ENCODE measurements at regions not wholly inside any gene's neighbourhood (a gene's known extent, or its start where the extent isn't known, plus 50 kb on each side); places are given as distances from the start of the nearest gene placed in this dataset.

GRCh38 chr5:144004751-144005150 is 165.7 kb downstream of the YIPF5 start:
- DNase-seq = no peak
- Histone ChIP-seq H3K4me2 (ENCODE audit: low read length) (no peak overlapping the region), H3K27me3 (ENCODE audit: low read length) (no peaks in the 10 kb centered on the region), H3K9me2 (replicated peaks; ENCODE audit: low read length) (no peaks in the 10 kb centered on the region), H3K4me3 (ENCODE audit: low read length) (no peak overlapping the region), H4K20me1 (ENCODE audit: low read length) (no peaks in the 10 kb centered on the region), H3K4me1 (ENCODE audit: insufficient read depth, low read length) (no peaks in the 10 kb centered on the region), H3K27ac (ENCODE audit: low read length) (no peak overlapping the region), H3K9me3 (ENCODE audit: low read length) (no peaks in the 10 kb centered on the region), H3K9ac (ENCODE audit: low read length) (no peak overlapping the region), H3K36me3 (ENCODE audit: low read depth, low read length) (no peaks in the 10 kb centered on the region), H3F3A (ENCODE audit: low read length, unreplicated experiment) (no peaks in the 10 kb centered on the region), H2AFZ (ENCODE audit: low read length) (no peak overlapping the region), H3K79me2 (ENCODE audit: low read length) (no peaks in the 10 kb centered on the region)
- intact Hi-C loops (cut with micrococcal nuclease) = no loop called here
- CTCF ChIA-PET = no interaction called here
- POLR2A ChIA-PET (ENCODE audit: unreplicated experiment) = no interaction called here
- no TSS peak for BruUV-seq (replicated peaks)
- TF ChIP-seq EZH2 (IDR thresholded peaks at IDR 0.05; ENCODE audit: low read length, unreplicated experiment) (no peak), EZH2phosphoT487 (IDR thresholded peaks at IDR 0.05; ENCODE audit: borderline replicate concordance, low read length) (no peak)
- TF ChIP-seq, protein P1, sequence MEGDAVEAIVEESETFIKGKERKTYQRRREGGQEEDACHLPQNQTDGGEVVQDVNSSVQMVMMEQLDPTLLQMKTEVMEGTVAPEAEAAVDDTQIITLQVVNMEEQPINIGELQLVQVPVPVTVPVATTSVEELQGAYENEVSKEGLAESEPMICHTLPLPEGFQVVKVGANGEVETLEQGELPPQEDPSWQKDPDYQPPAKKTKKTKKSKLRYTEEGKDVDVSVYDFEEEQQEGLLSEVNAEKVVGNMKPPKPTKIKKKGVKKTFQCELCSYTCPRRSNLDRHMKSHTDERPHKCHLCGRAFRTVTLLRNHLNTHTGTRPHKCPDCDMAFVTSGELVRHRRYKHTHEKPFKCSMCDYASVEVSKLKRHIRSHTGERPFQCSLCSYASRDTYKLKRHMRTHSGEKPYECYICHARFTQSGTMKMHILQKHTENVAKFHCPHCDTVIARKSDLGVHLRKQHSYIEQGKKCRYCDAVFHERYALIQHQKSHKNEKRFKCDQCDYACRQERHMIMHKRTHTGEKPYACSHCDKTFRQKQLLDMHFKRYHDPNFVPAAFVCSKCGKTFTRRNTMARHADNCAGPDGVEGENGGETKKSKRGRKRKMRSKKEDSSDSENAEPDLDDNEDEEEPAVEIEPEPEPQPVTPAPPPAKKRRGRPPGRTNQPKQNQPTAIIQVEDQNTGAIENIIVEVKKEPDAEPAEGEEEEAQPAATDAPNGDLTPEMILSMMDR (conservative IDR thresholded peaks at IDR 0.05; ENCODE audit: low read depth, low read length) = no peak
- no peak for ATAC-seq

DNA sequence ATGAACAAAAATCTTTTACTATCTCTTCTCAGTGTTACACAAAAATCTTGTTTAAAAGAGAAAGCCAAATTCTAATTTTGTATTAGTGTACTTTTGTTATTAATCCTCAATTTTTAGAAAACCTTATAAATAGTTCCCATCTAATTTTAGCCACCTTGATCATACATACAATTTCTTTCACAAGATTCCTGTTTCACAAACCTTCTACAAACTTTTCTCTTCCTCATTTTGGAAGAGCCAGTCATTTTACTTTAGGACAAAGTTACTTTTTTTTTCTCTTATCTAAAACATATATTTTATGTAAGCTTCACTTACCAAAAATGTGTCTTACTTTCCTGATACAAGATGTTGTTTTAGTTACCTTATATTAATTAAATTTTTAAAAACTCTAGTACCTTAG is 161.3 kb downstream of the YIPF5 start:
- POLR2A ChIA-PET (ENCODE audit: unreplicated experiment) = no interaction called here
- Histone ChIP-seq H3K9me2 (replicated peaks; ENCODE audit: low read length) (no peaks in the 10 kb centered on the region), H3K4me3 (ENCODE audit: low read length) (no peak overlapping the region), H3K4me2 (ENCODE audit: low read length) (no peak overlapping the region), H3K27ac (ENCODE audit: low read length) (no peak overlapping the region), H3K27me3 (ENCODE audit: low read length) (no peaks in the 10 kb centered on the region), H3K36me3 (ENCODE audit: low read depth, low read length) (no peaks in the 10 kb centered on the region), H3K4me1 (ENCODE audit: insufficient read depth, low read length) (no peaks in the 10 kb centered on the region), H3K79me2 (ENCODE audit: low read length) (no peaks in the 10 kb centered on the region), H3K9me3 (ENCODE audit: low read length) (0 out of 2 replicates have a peak, but pooled peaks cover 3% of the 10 kb centered on the region), H2AFZ (ENCODE audit: low read length) (no peak overlapping the region), H3F3A (ENCODE audit: low read length, unreplicated experiment) (no peaks in the 10 kb centered on the region), H4K20me1 (ENCODE audit: low read length) (no peaks in the 10 kb centered on the region), H3K9ac (ENCODE audit: low read length) (no peak overlapping the region)
- intact Hi-C loops (cut with micrococcal nuclease) = no loop called here
- TF ChIP-seq, protein P1 (conservative IDR thresholded peaks at IDR 0.05; ENCODE audit: low read depth, low read length) = no peak
- TF ChIP-seq EZH2 (IDR thresholded peaks at IDR 0.05; ENCODE audit: low read length, unreplicated experiment) (no peak), EZH2phosphoT487 (IDR thresholded peaks at IDR 0.05; ENCODE audit: borderline replicate concordance, low read length) (no peak)
- no TSS peak for BruUV-seq (replicated peaks)
- ATAC-seq (no peak), DNase-seq (no peak)
- CTCF ChIA-PET = no interaction called here

GRCh38 chr5:144011388-144011787 is 159.1 kb downstream of the YIPF5 start:
- DNase-seq (no peak), ATAC-seq (no peak)
- TF ChIP-seq EZH2phosphoT487 (IDR thresholded peaks at IDR 0.05; ENCODE audit: borderline replicate concordance, low read length) (no peak), EZH2 (IDR thresholded peaks at IDR 0.05; ENCODE audit: low read length, unreplicated experiment) (no peak)
- TF ChIP-seq, protein P1 (conservative IDR thresholded peaks at IDR 0.05; ENCODE audit: low read depth, low read length) = no peak
- Histone ChIP-seq H3K27ac (ENCODE audit: low read length) (no peak overlapping the region), H3K9ac (ENCODE audit: low read length) (no peak overlapping the region), H3F3A (ENCODE audit: low read length, unreplicated experiment) (no peaks in the 10 kb centered on the region), H4K20me1 (ENCODE audit: low read length) (no peaks in the 10 kb centered on the region), H3K4me3 (ENCODE audit: low read length) (no peak overlapping the region), H3K9me2 (replicated peaks; ENCODE audit: low read length) (no peaks in the 10 kb centered on the region), H3K36me3 (ENCODE audit: low read depth, low read length) (no peaks in the 10 kb centered on the region), H2AFZ (ENCODE audit: low read length) (no peak overlapping the region), H3K79me2 (ENCODE audit: low read length) (no peaks in the 10 kb centered on the region), H3K27me3 (ENCODE audit: low read length) (no peaks in the 10 kb centered on the region), H3K4me1 (ENCODE audit: insufficient read depth, low read length) (no peaks in the 10 kb centered on the region), H3K9me3 (ENCODE audit: low read length) (0 out of 2 replicates have a peak, but pooled peaks cover 3% of the 10 kb centered on the region), H3K4me2 (ENCODE audit: low read length) (no peak overlapping the region)
- CTCF ChIA-PET = no interaction called here
- intact Hi-C loops (cut with micrococcal nuclease) = no loop called here
- POLR2A ChIA-PET (ENCODE audit: unreplicated experiment) = no interaction called here
- no TSS peak for BruUV-seq (replicated peaks)

All from PC-3 (cell line).